ENCODE measurements at regions not wholly inside any gene's neighbourhood (a gene's known extent, or its start where the extent isn't known, plus 50 kb on each side); places are given as distances from the start of the nearest gene placed in this dataset.
"Not testable (repeated sequence)": the region's sequence is repeated elsewhere in the genome, so short reads cannot be mapped to it uniquely, and the experiment has no call there.

GRCh38 chr14:38391334-38391733 is 135.4 kb upstream of the CLEC14A start:
- DNase-seq: no peak

GRCh38 chr14:38389681-38390080 is 133.8 kb upstream of the CLEC14A start:
- DNase-seq: no peak

- DNase-seq: no peak
These were observed 131.9 kb upstream of the CLEC14A start for GRCh38 chr14:38387821-38388220.

GRCh38 chr14:38385836-38386235 is 129.9 kb upstream of the CLEC14A start:
- DNase-seq: no peak

GRCh38 chr14:38385343-38385742 is 129.4 kb upstream of the CLEC14A start:
- DNase-seq: no peak

GRCh38 chr14:38384741-38385140 is 128.8 kb upstream of the CLEC14A start:
- no peak for DNase-seq

- DNase-seq: no peak
These were observed 112.0 kb upstream of the CLEC14A start for GRCh38 chr14:38367922-38368321.

- no peak for DNase-seq
These were observed 110.5 kb upstream of the CLEC14A start for GRCh38 chr14:38366374-38366773.

- DNase-seq: no peak
These were observed 107.3 kb upstream of the CLEC14A start for GRCh38 chr14:38363217-38363616.

- DNase-seq: no peak
These were observed 101.7 kb upstream of the CLEC14A start for GRCh38 chr14:38357557-38357956.

- DNase-seq: not testable (repeated sequence)
These were observed 99.6 kb upstream of the CLEC14A start for GRCh38 chr14:38355473-38355872.

GRCh38 chr14:38350102-38350501 is 94.2 kb upstream of the CLEC14A start:
- no peak for DNase-seq

- no peak for DNase-seq
These were observed 86.9 kb upstream of the CLEC14A start for GRCh38 chr14:38342803-38343202.

GRCh38 chr14:38339696-38340095 is 83.8 kb upstream of the CLEC14A start:
- DNase-seq: no peak

- DNase-seq: no peak
These were observed 80.4 kb upstream of the CLEC14A start for GRCh38 chr14:38336298-38336697.

GRCh38 chr14:38330275-38330674 is 74.4 kb upstream of the CLEC14A start:
- no peak for DNase-seq

GRCh38 chr14:38329246-38329645 is 73.4 kb upstream of the CLEC14A start:
- no peak for DNase-seq

- DNase-seq: no peak
These were observed 61.0 kb upstream of the CLEC14A start for GRCh38 chr14:38316922-38317321.

GRCh38 chr14:38311655-38312054 is 55.8 kb upstream of the CLEC14A start:
- no peak for DNase-seq

GRCh38 chr14:38310420-38310995 is 54.6 kb upstream of the CLEC14A start:
- no peak for DNase-seq

GRCh38 chr14:38309522-38310277 is 53.8 kb upstream of the CLEC14A start:
- no peak for DNase-seq

Data from suppressor macrophage treated with lipopolysaccharide for 1 hour (primary cell).